Liver (tissue), 8 donors: ENCODE measurements at regions not wholly inside any gene's neighbourhood (a gene's known extent, or its start where the extent isn't known, plus 50 kb on each side); places are given as distances from the start of the nearest gene placed in this dataset.

Experiments
- DNase-seq: peaks from one replicate; pipeline ENCODE4 v3.0.0-alpha.2; 2017; ENCODE audit warnings: low spot score
- H3K27ac ChIP-seq, 2 donors: one replicate each; pipeline ENCODE4 v1.7.0; 2013; ENCODE audit warnings: inconsistent platforms in 2 of 2, low read length in 2 of 2, control low read depth in 1 of 2, low read depth in 1 of 2, mild to moderate bottlenecking in 1 of 2
- H3K27me3 ChIP-seq, 4 donors: one replicate each; pipeline versions ENCODE4 v1.6.1 to v1.7.0; 2013; ENCODE audit warnings: low read length in 3 of 4, inconsistent platforms in 1 of 4, mild to moderate bottlenecking in 1 of 4, moderate library complexity in 1 of 4; ENCODE audit not compliant: control insufficient read depth in 4 of 4, insufficient read depth in 4 of 4
- H3K36me3 ChIP-seq, 4 donors: one replicate each; pipeline versions ENCODE4 v1.6.1 to v1.7.0; 2013; ENCODE audit warnings: low read length in 3 of 4, mild to moderate bottlenecking in 3 of 4, low read depth in 1 of 4, moderate library complexity in 1 of 4; ENCODE audit not compliant: control insufficient read depth in 4 of 4, insufficient read depth in 3 of 4
- H3K4me1 ChIP-seq, 4 donors: one replicate each; pipeline versions ENCODE4 v1.6.1 to v1.7.0; 2013; ENCODE audit warnings: low read length in 3 of 4, mild to moderate bottlenecking in 3 of 4, moderate library complexity in 1 of 4; ENCODE audit not compliant: control insufficient read depth in 4 of 4, insufficient read depth in 4 of 4
- H3K4me3 ChIP-seq, 3 donors: one replicate each; pipeline versions ENCODE4 v1.6.1 to v1.7.0; 2013; ENCODE audit warnings: low read length in 3 of 3, control low read depth in 1 of 3, low read depth in 1 of 3, mild to moderate bottlenecking in 1 of 3
- H3K9ac ChIP-seq, 2 donors: one replicate each; pipeline ENCODE4 v1.7.0; 2013; ENCODE audit warnings: low read length in 2 of 2, mild to moderate bottlenecking in 2 of 2, moderate library complexity in 2 of 2, control low read depth in 1 of 2, low read depth in 1 of 2
- H3K9me3 ChIP-seq, 4 donors: one replicate each; pipeline versions ENCODE4 v1.6.1 to v1.7.0; 2013; ENCODE audit warnings: low read length in 3 of 4; ENCODE audit not compliant: control insufficient read depth in 4 of 4
- ATF3 ChIP-seq: IDR thresholded peaks from 2 replicates; pipeline ENCODE4 v1.6.1; 2016; ENCODE audit warnings: antibody characterized with exemption
- EGR1 ChIP-seq, 2 donors: IDR thresholded peaks; 2 replicates each; pipeline ENCODE4 v1.6.1; 2016 to 2018; ENCODE audit warnings: antibody characterized with exemption in 2 of 2, low read depth in 2 of 2
- FOXA1 ChIP-seq: IDR thresholded peaks from 2 replicates; pipeline ENCODE4 v1.6.1; 2016; ENCODE audit warnings: antibody characterized with exemption
- FOXA2 ChIP-seq: IDR thresholded peaks from 2 replicates; pipeline ENCODE4 v1.6.1; 2016; ENCODE audit warnings: antibody characterized with exemption
- HNF4A ChIP-seq, 2 donors: conservative IDR thresholded peaks; 2 replicates each; pipeline ENCODE4 v1.6.1; 2016; ENCODE audit warnings: antibody characterized with exemption in 2 of 2, mild to moderate bottlenecking in 2 of 2
- JUND ChIP-seq, 2 donors: IDR thresholded peaks; 2 replicates each; pipeline ENCODE4 v1.6.1; 2016; ENCODE audit warnings: antibody characterized with exemption in 2 of 2
- MAX ChIP-seq: IDR thresholded peaks from 2 replicates; pipeline ENCODE4 v1.6.1; 2016; ENCODE audit warnings: antibody characterized with exemption
- NR2F2 ChIP-seq: IDR thresholded peaks from 2 replicates; pipeline ENCODE4 v1.6.1; 2016; ENCODE audit warnings: antibody characterized with exemption
- RXRA ChIP-seq, 2 donors: IDR thresholded peaks; 2 replicates each; pipeline ENCODE4 v1.6.1; 2017 to 2018; ENCODE audit warnings: antibody characterized with exemption in 2 of 2, mild to moderate bottlenecking in 1 of 2
- SP1 ChIP-seq: IDR thresholded peaks from 2 replicates; pipeline ENCODE4 v1.6.1; 2018; ENCODE audit warnings: antibody characterized with exemption, mild to moderate bottlenecking
- TAF1 ChIP-seq: conservative IDR thresholded peaks from 2 replicates; pipeline ENCODE4 v1.6.1; 2016; ENCODE audit warnings: antibody characterized with exemption, mild to moderate bottlenecking
- YY1 ChIP-seq: IDR thresholded peaks from 2 replicates; pipeline ENCODE4 v1.6.1; 2016; ENCODE audit warnings: antibody characterized with exemption, mild to moderate bottlenecking
- WGBS: extraction: QIAGEN DNeasy Blood & Tissue Kit; methylation state at CpG from one replicate; pipeline ENCODE4 v1.1.7; 2013; 5-methylcytosine and 5-hydroxymethylcytosine counted together
- TF ChIP-seq, protein P1 (sequence below): IDR thresholded peaks from 2 replicates; pipeline ENCODE4 v1.6.1; 2016; ENCODE audit warnings: antibody characterized with exemption
- TF ChIP-seq, protein P2 (sequence below): fragments of 150-350 bp; IDR thresholded peaks from 2 replicates; pipeline ENCODE4 v1.5.1; 2017; ENCODE audit warnings: improper control_type of control experiment, low read depth, low read length; ENCODE audit not compliant: missing input control
- TF ChIP-seq, protein P3 (sequence below): IDR thresholded peaks from 2 replicates; pipeline ENCODE4 v1.6.1; 2016; ENCODE audit warnings: antibody characterized with exemption, mild to moderate bottlenecking
- donor health status: healthy.
- donor health status: healthy.
- donor health status: healthy.
- donor health status: healthy.
- donor health status: healthy.

DNA sequence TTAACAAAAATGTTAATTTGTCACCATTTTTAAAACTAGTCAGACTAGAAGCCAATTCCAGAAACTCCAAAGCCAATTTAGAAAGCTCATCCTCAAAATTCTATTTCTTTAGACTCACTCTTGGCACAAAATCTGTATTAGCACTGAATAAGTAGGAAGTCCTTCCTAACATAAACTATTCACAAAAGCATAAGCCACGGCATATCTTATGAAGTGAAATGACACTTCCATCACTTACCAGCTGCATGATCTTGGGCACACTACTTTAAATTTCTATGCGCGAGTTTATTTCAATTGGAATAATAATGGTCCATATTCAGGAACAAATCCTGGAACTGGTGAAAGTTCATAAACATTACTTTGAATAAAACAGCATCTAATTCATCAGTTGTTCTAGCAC, 1544.0 kb downstream of the TECRL start:
- TF ChIP-seq FOXA2 = no peak
- no peak for TF ChIP-seq EGR1 (IDR thresholded peaks at IDR 0.05; ENCODE audit: low read depth in 2 of 2)
- no peak for TF ChIP-seq SP1
- no peak for TF ChIP-seq ATF3
- Histone ChIP-seq H3K27me3 (no peaks in the 10 kb centered on the region), H3K4me1 (no peaks in the 10 kb centered on the region), H3K27ac (no peak overlapping the region), H3K9me3 (no peaks in the 10 kb centered on the region), H3K36me3 (no peaks in the 10 kb centered on the region), H3K4me3 (no peak overlapping the region), H3K9ac (no peak overlapping the region)
- 86% methylated on average over 3 of the region's 3 CpGs for WGBS
- no peak for DNase-seq

DNA sequence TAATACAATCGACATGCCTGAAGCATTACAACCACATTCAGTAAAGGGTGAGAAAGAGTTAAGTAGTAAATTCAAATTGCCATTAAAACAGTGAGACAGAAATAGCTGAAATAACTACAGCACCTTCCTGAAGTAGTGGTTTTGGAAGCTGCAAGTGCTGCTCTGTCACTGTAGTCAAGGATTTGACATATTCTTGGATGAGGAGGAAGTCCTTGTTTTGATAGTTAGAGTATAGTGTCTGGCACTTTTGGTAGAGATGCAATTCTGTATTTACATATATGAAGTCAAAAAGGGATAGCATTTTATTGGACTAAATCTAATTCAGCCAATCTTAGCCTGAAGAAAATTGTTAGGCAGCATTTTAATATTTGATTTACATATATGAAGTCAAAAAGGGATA, 1559.6 kb downstream of the TECRL start:
- H3K27ac ChIP-seq = no peak overlapping the region
- DNase-seq = no peak
- no peaks in the 10 kb centered on the region for H3K27me3 ChIP-seq
- H3K4me1 ChIP-seq = no peaks in the 10 kb centered on the region
- no peaks in the 10 kb centered on the region for H3K36me3 ChIP-seq
- WGBS = 61% methylated on average over 1 of the region's 1 CpG
- no peak overlapping the region for H3K4me3 ChIP-seq
- H3K9ac ChIP-seq = no peak overlapping the region
- no peaks in the 10 kb centered on the region for H3K9me3 ChIP-seq
- TF ChIP-seq, protein P1, sequence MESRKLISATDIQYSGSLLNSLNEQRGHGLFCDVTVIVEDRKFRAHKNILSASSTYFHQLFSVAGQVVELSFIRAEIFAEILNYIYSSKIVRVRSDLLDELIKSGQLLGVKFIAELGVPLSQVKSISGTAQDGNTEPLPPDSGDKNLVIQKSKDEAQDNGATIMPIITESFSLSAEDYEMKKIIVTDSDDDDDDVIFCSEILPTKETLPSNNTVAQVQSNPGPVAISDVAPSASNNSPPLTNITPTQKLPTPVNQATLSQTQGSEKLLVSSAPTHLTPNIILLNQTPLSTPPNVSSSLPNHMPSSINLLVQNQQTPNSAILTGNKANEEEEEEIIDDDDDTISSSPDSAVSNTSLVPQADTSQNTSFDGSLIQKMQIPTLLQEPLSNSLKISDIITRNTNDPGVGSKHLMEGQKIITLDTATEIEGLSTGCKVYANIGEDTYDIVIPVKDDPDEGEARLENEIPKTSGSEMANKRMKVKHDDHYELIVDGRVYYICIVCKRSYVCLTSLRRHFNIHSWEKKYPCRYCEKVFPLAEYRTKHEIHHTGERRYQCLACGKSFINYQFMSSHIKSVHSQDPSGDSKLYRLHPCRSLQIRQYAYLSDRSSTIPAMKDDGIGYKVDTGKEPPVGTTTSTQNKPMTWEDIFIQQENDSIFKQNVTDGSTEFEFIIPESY = no peak
- no peak for TF ChIP-seq TAF1
- no peak for TF ChIP-seq MAX
- TF ChIP-seq RXRA (IDR thresholded peaks at IDR 0.05) = no peak
- TF ChIP-seq FOXA1 = no peak
- TF ChIP-seq, protein P2, sequence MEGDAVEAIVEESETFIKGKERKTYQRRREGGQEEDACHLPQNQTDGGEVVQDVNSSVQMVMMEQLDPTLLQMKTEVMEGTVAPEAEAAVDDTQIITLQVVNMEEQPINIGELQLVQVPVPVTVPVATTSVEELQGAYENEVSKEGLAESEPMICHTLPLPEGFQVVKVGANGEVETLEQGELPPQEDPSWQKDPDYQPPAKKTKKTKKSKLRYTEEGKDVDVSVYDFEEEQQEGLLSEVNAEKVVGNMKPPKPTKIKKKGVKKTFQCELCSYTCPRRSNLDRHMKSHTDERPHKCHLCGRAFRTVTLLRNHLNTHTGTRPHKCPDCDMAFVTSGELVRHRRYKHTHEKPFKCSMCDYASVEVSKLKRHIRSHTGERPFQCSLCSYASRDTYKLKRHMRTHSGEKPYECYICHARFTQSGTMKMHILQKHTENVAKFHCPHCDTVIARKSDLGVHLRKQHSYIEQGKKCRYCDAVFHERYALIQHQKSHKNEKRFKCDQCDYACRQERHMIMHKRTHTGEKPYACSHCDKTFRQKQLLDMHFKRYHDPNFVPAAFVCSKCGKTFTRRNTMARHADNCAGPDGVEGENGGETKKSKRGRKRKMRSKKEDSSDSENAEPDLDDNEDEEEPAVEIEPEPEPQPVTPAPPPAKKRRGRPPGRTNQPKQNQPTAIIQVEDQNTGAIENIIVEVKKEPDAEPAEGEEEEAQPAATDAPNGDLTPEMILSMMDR = no peak
- TF ChIP-seq, protein P3, sequence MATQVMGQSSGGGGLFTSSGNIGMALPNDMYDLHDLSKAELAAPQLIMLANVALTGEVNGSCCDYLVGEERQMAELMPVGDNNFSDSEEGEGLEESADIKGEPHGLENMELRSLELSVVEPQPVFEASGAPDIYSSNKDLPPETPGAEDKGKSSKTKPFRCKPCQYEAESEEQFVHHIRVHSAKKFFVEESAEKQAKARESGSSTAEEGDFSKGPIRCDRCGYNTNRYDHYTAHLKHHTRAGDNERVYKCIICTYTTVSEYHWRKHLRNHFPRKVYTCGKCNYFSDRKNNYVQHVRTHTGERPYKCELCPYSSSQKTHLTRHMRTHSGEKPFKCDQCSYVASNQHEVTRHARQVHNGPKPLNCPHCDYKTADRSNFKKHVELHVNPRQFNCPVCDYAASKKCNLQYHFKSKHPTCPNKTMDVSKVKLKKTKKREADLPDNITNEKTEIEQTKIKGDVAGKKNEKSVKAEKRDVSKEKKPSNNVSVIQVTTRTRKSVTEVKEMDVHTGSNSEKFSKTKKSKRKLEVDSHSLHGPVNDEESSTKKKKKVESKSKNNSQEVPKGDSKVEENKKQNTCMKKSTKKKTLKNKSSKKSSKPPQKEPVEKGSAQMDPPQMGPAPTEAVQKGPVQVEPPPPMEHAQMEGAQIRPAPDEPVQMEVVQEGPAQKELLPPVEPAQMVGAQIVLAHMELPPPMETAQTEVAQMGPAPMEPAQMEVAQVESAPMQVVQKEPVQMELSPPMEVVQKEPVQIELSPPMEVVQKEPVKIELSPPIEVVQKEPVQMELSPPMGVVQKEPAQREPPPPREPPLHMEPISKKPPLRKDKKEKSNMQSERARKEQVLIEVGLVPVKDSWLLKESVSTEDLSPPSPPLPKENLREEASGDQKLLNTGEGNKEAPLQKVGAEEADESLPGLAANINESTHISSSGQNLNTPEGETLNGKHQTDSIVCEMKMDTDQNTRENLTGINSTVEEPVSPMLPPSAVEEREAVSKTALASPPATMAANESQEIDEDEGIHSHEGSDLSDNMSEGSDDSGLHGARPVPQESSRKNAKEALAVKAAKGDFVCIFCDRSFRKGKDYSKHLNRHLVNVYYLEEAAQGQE = no peak
- TF ChIP-seq YY1 = no peak
- no peak for TF ChIP-seq NR2F2
- no peak for TF ChIP-seq JUND (IDR thresholded peaks at IDR 0.05)
- TF ChIP-seq FOXA2 = no peak
- TF ChIP-seq HNF4A (conservative IDR thresholded peaks at IDR 0.05) = no peak
